ENCODE measurements at regions not wholly inside any gene's neighbourhood (a gene's known extent, or its start where the extent isn't known, plus 50 kb on each side); places are given as distances from the start of the nearest gene placed in this dataset.

DNA sequence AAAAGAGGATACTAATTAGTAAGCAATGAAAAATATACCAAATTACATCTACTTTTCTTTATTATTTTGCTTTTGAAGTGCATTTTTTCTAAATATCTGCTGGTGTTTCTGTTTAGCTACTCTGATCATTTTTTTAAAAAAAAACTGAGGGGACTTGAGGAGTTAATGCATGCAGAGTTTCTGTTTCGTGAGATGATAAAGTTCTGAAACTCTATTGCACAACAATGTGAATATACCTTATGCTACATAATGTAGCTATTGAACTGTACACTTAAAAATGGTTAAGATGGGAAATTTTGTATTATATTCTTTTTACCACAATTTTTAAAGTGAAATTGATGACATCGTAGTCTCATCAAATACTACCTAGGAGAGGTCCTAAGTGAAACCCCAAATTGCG, 288.3 kb upstream of the NR4A3 start:
- Histone ChIP-seq H3K27me3 (no peaks in the 10 kb centered on the region), H3K36me3 (no peaks in the 10 kb centered on the region), H3K4me3 (no peak overlapping the region), H3K27ac (no peak overlapping the region), H3K4me1 (no peaks in the 10 kb centered on the region), H3K9me3 (no peaks in the 10 kb centered on the region)
- no peak for TF ChIP-seq EP300 (IDR thresholded peaks at IDR 0.05)
- no peak for TF ChIP-seq POLR2AphosphoS5 (IDR thresholded peaks at IDR 0.05)
- TF ChIP-seq, protein P1, sequence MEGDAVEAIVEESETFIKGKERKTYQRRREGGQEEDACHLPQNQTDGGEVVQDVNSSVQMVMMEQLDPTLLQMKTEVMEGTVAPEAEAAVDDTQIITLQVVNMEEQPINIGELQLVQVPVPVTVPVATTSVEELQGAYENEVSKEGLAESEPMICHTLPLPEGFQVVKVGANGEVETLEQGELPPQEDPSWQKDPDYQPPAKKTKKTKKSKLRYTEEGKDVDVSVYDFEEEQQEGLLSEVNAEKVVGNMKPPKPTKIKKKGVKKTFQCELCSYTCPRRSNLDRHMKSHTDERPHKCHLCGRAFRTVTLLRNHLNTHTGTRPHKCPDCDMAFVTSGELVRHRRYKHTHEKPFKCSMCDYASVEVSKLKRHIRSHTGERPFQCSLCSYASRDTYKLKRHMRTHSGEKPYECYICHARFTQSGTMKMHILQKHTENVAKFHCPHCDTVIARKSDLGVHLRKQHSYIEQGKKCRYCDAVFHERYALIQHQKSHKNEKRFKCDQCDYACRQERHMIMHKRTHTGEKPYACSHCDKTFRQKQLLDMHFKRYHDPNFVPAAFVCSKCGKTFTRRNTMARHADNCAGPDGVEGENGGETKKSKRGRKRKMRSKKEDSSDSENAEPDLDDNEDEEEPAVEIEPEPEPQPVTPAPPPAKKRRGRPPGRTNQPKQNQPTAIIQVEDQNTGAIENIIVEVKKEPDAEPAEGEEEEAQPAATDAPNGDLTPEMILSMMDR (IDR thresholded peaks at IDR 0.05) = no peak
- no peak for TF ChIP-seq POLR2A (IDR thresholded peaks at IDR 0.05)
- 77 to 88% (median 81%) methylated on average over 3 of the region's 3 CpGs for WGBS, 5 donors
- intact Hi-C loops (cut with DNase I; ENCODE audit: low total_unique reads) = no loop called here
- no peak for DNase-seq

DNA sequence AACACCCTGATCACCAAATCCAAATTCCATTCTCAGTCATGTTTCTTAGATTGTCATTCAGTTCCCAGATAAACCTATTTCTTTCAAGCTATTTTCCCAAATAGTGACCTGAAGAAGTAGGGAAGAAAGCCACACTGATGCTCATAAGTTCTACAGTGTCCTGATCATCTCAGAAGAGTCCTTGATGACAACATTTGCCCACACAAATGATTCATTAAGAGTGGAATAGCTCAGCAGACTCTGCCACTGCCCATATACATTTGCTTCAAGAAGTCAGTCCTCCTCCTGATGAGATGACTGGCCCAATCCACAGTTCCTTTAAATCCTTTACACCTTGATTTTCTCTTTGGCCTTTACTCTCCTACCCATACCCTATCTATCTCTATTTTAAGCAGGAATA, 283.7 kb upstream of the NR4A3 start:
- DNase-seq = no peak
- Histone ChIP-seq H3K4me3 (no peak overlapping the region), H3K27me3 (no peaks in the 10 kb centered on the region), H3K36me3 (no peaks in the 10 kb centered on the region), H3K27ac (no peak overlapping the region), H3K9me3 (no peaks in the 10 kb centered on the region), H3K4me1 (no peaks in the 10 kb centered on the region)
- intact Hi-C loops (cut with DNase I; ENCODE audit: low total_unique reads) = no loop called here
- TF ChIP-seq, protein P1 (IDR thresholded peaks at IDR 0.05) = no peak
- TF ChIP-seq POLR2AphosphoS5 (IDR thresholded peaks at IDR 0.05) = no peak
- TF ChIP-seq EP300 (IDR thresholded peaks at IDR 0.05) = no peak
- TF ChIP-seq POLR2A (IDR thresholded peaks at IDR 0.05) = no peak

DNA sequence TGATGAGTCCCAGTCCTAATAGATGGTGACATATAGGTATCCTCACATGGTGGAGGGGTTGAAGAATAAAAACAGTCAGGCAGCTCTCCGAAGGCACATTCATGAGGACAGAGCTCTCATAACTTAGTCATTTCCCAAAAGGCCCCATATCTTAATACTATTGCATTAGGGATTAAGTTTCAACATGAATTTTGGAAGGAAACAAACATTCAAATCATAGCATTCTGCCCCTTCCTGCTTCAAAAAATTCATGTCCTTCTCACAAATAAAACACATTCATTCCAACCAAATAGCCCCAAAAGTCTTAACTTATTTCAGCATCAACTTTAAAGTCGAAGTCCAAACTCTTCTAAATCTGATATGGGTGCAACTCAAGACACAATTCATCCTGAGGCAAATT, 277.2 kb upstream of the NR4A3 start:
- WGBS, 5 donors = 59 to 70% (median 67%) methylated on average over 2 of the region's 2 CpGs
- peaks cover 0 to 7% (median 2%) of the 10 kb centered on the region in 4 donors for H3K9me3 ChIP-seq
- no peak overlapping the region for H3K4me3 ChIP-seq
- no peaks in the 10 kb centered on the region for H3K36me3 ChIP-seq
- H3K4me1 ChIP-seq = no peaks in the 10 kb centered on the region
- no peaks in the 10 kb centered on the region for H3K27me3 ChIP-seq
- no peak for TF ChIP-seq POLR2AphosphoS5 (IDR thresholded peaks at IDR 0.05)
- TF ChIP-seq EP300 (IDR thresholded peaks at IDR 0.05) = no peak
- TF ChIP-seq POLR2A (IDR thresholded peaks at IDR 0.05) = no peak
- TF ChIP-seq, protein P1 (IDR thresholded peaks at IDR 0.05) = no peak
- DNase-seq = no peak
- no peak overlapping the region for H3K27ac ChIP-seq
- intact Hi-C loops (cut with DNase I; ENCODE audit: low total_unique reads) = no loop called here

DNA sequence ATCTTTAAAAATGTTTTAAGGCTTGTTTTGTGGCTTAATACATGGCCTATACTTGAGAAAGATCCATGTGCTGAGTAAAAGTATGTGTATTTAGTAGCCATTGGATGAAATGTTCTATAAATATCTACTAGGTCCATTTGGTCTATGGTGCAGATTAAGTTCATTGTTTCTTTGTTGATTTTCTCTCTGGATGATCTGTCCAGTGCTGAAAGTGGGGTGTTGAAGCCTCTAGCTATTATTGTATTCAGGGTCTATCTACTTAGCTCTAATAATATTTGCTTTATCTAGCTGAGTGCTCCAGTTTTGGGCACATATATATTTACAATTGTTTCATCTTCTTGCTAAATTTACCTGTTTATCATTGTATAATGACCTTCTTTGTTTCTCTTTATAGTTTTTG, 272.2 kb upstream of the NR4A3 start:
- TF ChIP-seq, protein P1 (IDR thresholded peaks at IDR 0.05) = no peak
- TF ChIP-seq POLR2A (IDR thresholded peaks at IDR 0.05) (no peak), POLR2AphosphoS5 (IDR thresholded peaks at IDR 0.05) (no peak), EP300 (IDR thresholded peaks at IDR 0.05) (no peak)
- Histone ChIP-seq H3K4me1 (no peaks in the 10 kb centered on the region), H3K36me3 (no peaks in the 10 kb centered on the region), H3K4me3 (no peak overlapping the region), H3K9me3 (peaks cover 0 to 31% (median 13%) of the 10 kb centered on the region in 4 donors), H3K27ac (no peak overlapping the region), H3K27me3 (no peaks in the 10 kb centered on the region)
- intact Hi-C loops (cut with DNase I; ENCODE audit: low total_unique reads) = no loop called here
- no peak for DNase-seq
